ENCODE measurements at regions not wholly inside any gene's neighbourhood (a gene's known extent, or its start where the extent isn't known, plus 50 kb on each side); places are given as distances from the start of the nearest gene placed in this dataset.
A peak's percentile ranks its signal among the peaks of the same experiment; 100 is the strongest.

GRCh38 chr18:65103864-65104263 lies 646.9 kb upstream of the CDH7 start:
- ChIA-PET POLR2A (no interaction called here), CTCF (ENCODE audit: low intra/inter-chr PET ratio, low total read pairs) (no interaction called here)
- Histone ChIP-seq H3K4me3 (replicated peaks in 1 of 3; ENCODE audit: insufficient read depth in 1 of 3, low read depth in 2 of 3, low read length in 3 of 3) (no peak overlapping the region), H4K20me1 (ENCODE audit: insufficient read depth, low read length) (no peaks in the 10 kb centered on the region), H3K27ac (ENCODE audit: extremely low read length, insufficient read depth, low read length) (no peak overlapping the region), H3K36me3 (replicated peaks in 1 of 2; ENCODE audit: control insufficient read depth in 1 of 2, insufficient read depth in 2 of 2, low read length in 2 of 2) (no peaks in the 10 kb centered on the region), H3K4me1 (ENCODE audit: insufficient read depth, low read length) (no peaks in the 10 kb centered on the region), H3K79me2 (ENCODE audit: insufficient read depth, low read length) (no peaks in the 10 kb centered on the region), H3K27me3 (ENCODE audit: control insufficient read depth in 1 of 2, insufficient read depth in 2 of 2, low read length in 2 of 2) (no peaks in the 10 kb centered on the region), H2AFZ (ENCODE audit: low read length) (no peak overlapping the region), H3K9ac (ENCODE audit: insufficient read depth, low read depth, low read length) (no peak overlapping the region), H3K4me2 (ENCODE audit: low read depth, low read length) (no peak overlapping the region), H3K9me3 (ENCODE audit: low read length) (no peaks in the 10 kb centered on the region; the same call in none of the 2 replicates)
- TF ChIP-seq TARDBP (CRISPR knock-in tag; IDR thresholded peaks at IDR 0.05) (no peak), MAFK (conservative IDR thresholded peaks at IDR 0.05 in 1 of 2, IDR thresholded peaks at IDR 0.05 in 1 of 2; ENCODE audit: low read length in 2 of 2) (peak; percentile 64 to 91; a peak in 3 of 4 replicates), SALL1 (CRISPR knock-in tag; IDR thresholded peaks at IDR 0.05) (no peak), MAFF (IDR thresholded peaks at IDR 0.05; ENCODE audit: low read depth, low read length) (peak; percentile 86), ZNF451 (CRISPR knock-in tag; IDR thresholded peaks at IDR 0.05) (no peak), POLR2AphosphoS2 (IDR thresholded peaks at IDR 0.05; ENCODE audit: low read depth, low read length) (no peak), FOXK2 (IDR thresholded peaks at IDR 0.05) (no peak), KDM3A (CRISPR knock-in tag; IDR thresholded peaks at IDR 0.05; ENCODE audit: low read depth) (no peak), HDAC1 (CRISPR knock-in tag; IDR thresholded peaks at IDR 0.05) (no peak)
- ATAC-seq (no peak), DNase-seq (ENCODE audit: low spot score) (no peak), FAIRE-seq (no peak)
- in situ Hi-C loops (cut with HindIII; ENCODE audit: extremely low pct_ligation_motif_present, low pct_unique_long_range_greater_than_20kb): no loop called here
- intact Hi-C loops (cut with micrococcal nuclease; ENCODE audit: unreplicated experiment): no loop called here
- BruUV-seq (replicated peaks): no TSS peak

- POLR2A ChIA-PET: no interaction called here
- no peak overlapping the region for H3K4me3 ChIP-seq (replicated peaks in 1 of 3; ENCODE audit: insufficient read depth in 1 of 3, low read depth in 2 of 3, low read length in 3 of 3)
- no peaks in the 10 kb centered on the region for H4K20me1 ChIP-seq (ENCODE audit: insufficient read depth, low read length)
- no peaks in the 10 kb centered on the region for H3K36me3 ChIP-seq (replicated peaks in 1 of 2; ENCODE audit: control insufficient read depth in 1 of 2, insufficient read depth in 2 of 2, low read length in 2 of 2)
- CTCF ChIA-PET (ENCODE audit: low intra/inter-chr PET ratio, low total read pairs): no interaction called here
- H3K4me1 ChIP-seq (ENCODE audit: insufficient read depth, low read length): no peaks in the 10 kb centered on the region
- FAIRE-seq: no peak
- ATAC-seq: no peak
- no peaks in the 10 kb centered on the region for H3K9me3 ChIP-seq (ENCODE audit: low read length)
- BruUV-seq (replicated peaks): no TSS peak
- H3K27me3 ChIP-seq (ENCODE audit: control insufficient read depth in 1 of 2, insufficient read depth in 2 of 2, low read length in 2 of 2): no peaks in the 10 kb centered on the region
- 38% methylated on average over 4 of the region's 4 CpGs for WGBS (ENCODE audit: low lambda C conversion rate)
- H3K4me2 ChIP-seq (ENCODE audit: low read depth, low read length): no peak overlapping the region
- intact Hi-C loops (cut with micrococcal nuclease; ENCODE audit: unreplicated experiment) (no loop called here), in situ Hi-C loops (cut with HindIII; ENCODE audit: extremely low pct_ligation_motif_present, low pct_unique_long_range_greater_than_20kb) (no loop called here)
- H3K79me2 ChIP-seq (ENCODE audit: insufficient read depth, low read length): no peaks in the 10 kb centered on the region
- H3K27ac ChIP-seq (ENCODE audit: extremely low read length, insufficient read depth, low read length): no peak overlapping the region
- no peak overlapping the region for H3K9ac ChIP-seq (ENCODE audit: insufficient read depth, low read depth, low read length)
- H2AFZ ChIP-seq (ENCODE audit: low read length): no peak overlapping the region
- no peak for DNase-seq (ENCODE audit: low spot score)
- TF ChIP-seq SMAD3 (CRISPR knock-in tag; IDR thresholded peaks at IDR 0.05) (no peak), ZNF557 (CRISPR knock-in tag; IDR thresholded peaks at IDR 0.05) (no peak), ZNF83 (CRISPR knock-in tag; IDR thresholded peaks at IDR 0.05; ENCODE audit: borderline replicate concordance) (no peak)
Observed at GRCh38 chr18:65093346-65093745, 657.5 kb upstream of the CDH7 start.
